ENCODE measurements at regions not wholly inside any gene's neighbourhood (a gene's known extent, or its start where the extent isn't known, plus 50 kb on each side); places are given as distances from the start of the nearest gene placed in this dataset.

DNA sequence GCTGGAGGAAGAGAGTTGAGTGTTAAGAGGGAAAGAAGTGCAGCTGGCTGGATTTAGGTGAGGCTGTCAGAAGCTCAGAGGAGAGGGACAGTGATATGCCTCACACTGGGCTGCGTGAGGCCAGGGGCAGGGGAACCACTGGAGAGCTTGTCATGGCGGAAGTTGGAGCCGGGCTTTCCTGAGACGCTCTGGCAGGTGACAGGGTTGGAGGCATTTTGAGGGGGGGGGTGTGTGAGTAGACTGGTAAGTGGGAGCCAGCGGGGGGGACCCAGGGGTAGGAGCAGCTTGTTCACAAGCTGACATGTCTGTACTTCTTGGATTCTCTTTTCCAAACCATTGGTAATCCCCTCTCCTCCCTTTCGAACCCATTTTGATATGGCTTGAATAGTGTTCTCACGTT lies 331.5 kb upstream of the RGMA start:
- DNase-seq = no peak
- H3K36me3 ChIP-seq = no peaks in the 10 kb centered on the region
- peaks cover 0 to 3% (median 0%) of the 10 kb centered on the region in 7 donors for H3K27me3 ChIP-seq
- ATAC-seq = no peak
- H3K27ac ChIP-seq = no peak overlapping the region
- peaks cover 0 to 16% (median 4%) of the 10 kb centered on the region in 9 donors for H3K4me1 ChIP-seq
- WGBS, 2 donors = 82 to 89% methylated on average over 7 of the region's 7 CpGs
- H3K9me3 ChIP-seq = no peaks in the 10 kb centered on the region
- H3K4me3 ChIP-seq = no peak overlapping the region
- intact Hi-C loops (cut with DNase I) = no loop called here
- TF ChIP-seq CTCF (IDR thresholded peaks at IDR 0.05) = no peak

GRCh38 chr15:93420050-93420452 lies 331.0 kb upstream of the RGMA start:
- 65 to 70% methylated on average over 1 of the region's 1 CpG for WGBS, 2 donors
- Histone ChIP-seq H3K4me1 (peaks cover 0 to 16% (median 4%) of the 10 kb centered on the region in 9 donors), H3K27ac (no peak overlapping the region), H3K4me3 (no peak overlapping the region), H3K36me3 (no peaks in the 10 kb centered on the region), H3K27me3 (peaks cover 0 to 3% (median 0%) of the 10 kb centered on the region in 7 donors), H3K9me3 (no peaks in the 10 kb centered on the region)
- no peak for TF ChIP-seq CTCF (IDR thresholded peaks at IDR 0.05)
- intact Hi-C loops (cut with DNase I) = no loop called here
- ATAC-seq (no peak), DNase-seq (no peak)

DNA sequence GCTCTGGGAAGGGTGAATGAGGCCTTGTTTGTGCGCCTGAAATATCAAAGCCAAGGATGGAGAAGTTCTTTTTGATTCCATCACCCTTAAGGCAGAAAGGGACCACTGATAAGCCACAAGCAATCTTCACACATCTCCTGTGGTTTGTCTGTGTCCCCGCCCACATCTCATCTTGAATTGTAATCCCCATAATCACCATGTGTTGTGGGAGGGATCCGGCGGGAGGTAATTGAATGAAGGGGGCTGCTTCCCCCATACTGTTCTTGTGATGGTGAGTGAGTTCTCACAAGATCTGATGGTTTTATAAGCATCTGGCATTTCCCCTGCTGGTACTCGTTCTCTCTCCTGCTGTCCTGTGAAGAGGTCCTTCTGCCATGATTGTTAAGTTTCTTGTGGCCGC lies 329.6 kb upstream of the RGMA start:
- DNase-seq = no peak
- Histone ChIP-seq H3K9me3 (no peaks in the 10 kb centered on the region), H3K27ac (peak overlapping the region in 3 of 10 donors; percentile 44 to 52 (median 50)), H3K36me3 (no peaks in the 10 kb centered on the region), H3K27me3 (peaks cover 0 to 6% (median 0%) of the 10 kb centered on the region in 7 donors), H3K4me3 (no peak overlapping the region), H3K4me1 (peaks cover 0 to 16% (median 4%) of the 10 kb centered on the region in 9 donors)
- no peak for ATAC-seq
- TF ChIP-seq CTCF (IDR thresholded peaks at IDR 0.05) = no peak
- intact Hi-C loops (cut with DNase I) = no loop called here
- WGBS, 2 donors = 61 to 75% methylated on average over 6 of the region's 6 CpGs

DNA sequence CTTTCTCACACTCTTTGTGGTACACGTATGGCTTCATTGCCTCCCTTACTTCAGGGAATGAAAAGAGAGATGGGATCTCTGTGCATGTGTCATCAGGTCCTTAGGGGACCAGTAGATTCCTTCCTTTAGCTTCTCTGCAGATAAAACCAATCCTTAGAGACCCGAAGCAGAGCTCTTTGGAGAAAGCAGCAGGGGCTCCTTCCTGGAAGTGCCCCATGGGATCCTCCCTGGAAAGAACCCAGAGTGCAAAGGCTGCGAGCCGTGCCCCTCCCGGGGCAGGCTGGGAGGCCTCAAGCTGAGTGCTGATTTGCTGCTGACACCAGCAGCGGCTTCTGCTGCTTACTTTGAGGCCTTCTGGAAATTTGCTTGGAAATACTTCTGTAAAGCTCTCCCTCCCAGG lies 328.6 kb upstream of the RGMA start:
- Histone ChIP-seq H3K4me1 (peaks cover 0 to 16% (median 4%) of the 10 kb centered on the region in 9 donors), H3K27ac (peak overlapping the region in 5 of 10 donors; percentile 29 to 60 (median 44)), H3K9me3 (no peaks in the 10 kb centered on the region), H3K4me3 (no peak overlapping the region), H3K27me3 (peaks cover 0 to 8% (median 0%) of the 10 kb centered on the region in 7 donors), H3K36me3 (no peaks in the 10 kb centered on the region)
- TF ChIP-seq CTCF (IDR thresholded peaks at IDR 0.05) = no peak
- DNase-seq (peak; percentile 70 to 83), ATAC-seq (peak; percentile 80 to 94 (median 86))
- intact Hi-C loops (cut with DNase I) = no loop called here
- WGBS, 2 donors = 13 to 25% methylated on average over 6 of the region's 6 CpGs

Data from heart right ventricle (tissue), 16 donors.